Uterus (tissue), 2 donors: ENCODE measurements at regions not wholly inside any gene's neighbourhood (a gene's known extent, or its start where the extent isn't known, plus 50 kb on each side); places are given as distances from the start of the nearest gene placed in this dataset.

Experiments used
- CTCF ChIP-seq, 4 experiments: fragments of 200-600 bp in 2 of 4; fragments of 450-650 bp in 2 of 4; sonication (generic) in 2 of 4; IDR thresholded peaks; one replicate each; pipeline ENCODE4 v1.5.1; 2016 to 2019; ENCODE audit warnings: antibody characterized with exemption in 4 of 4, mild to moderate bottlenecking in 2 of 4, moderate library complexity in 1 of 4
- POLR2A ChIP-seq, 2 donors: fragments of 450-650 bp; IDR thresholded peaks; one replicate each; pipeline ENCODE4 v1.6.1; 2016; ENCODE audit warnings: antibody characterized with exemption in 2 of 2, mild to moderate bottlenecking in 1 of 2, moderate library complexity in 1 of 2

DNA sequence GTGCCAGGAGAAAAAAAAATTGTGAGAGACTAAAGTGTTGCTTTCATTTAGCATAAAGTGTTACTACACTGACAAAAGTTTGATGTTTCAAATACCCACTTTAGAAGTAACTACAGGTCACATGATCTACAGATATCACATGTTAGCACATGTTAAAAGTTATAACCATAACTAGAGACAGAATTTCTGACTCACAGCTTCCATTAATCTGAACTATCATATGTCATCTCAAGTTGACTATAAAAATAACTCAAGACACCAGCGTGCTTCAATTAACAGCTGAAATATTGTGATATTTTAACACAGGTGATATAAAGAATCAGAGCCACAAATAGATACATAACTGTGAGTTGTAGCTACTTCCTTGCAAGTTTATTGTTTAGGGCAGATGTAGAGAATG is 591.5 kb upstream of the PITX2 start:
- no peak for TF ChIP-seq CTCF (IDR thresholded peaks at IDR 0.05)
- no peak for TF ChIP-seq POLR2A (IDR thresholded peaks at IDR 0.05)
